ENCODE measurements at regions not wholly inside any gene's neighbourhood (a gene's known extent, or its start where the extent isn't known, plus 50 kb on each side); places are given as distances from the start of the nearest gene placed in this dataset.

- FAIRE-seq = no peak
- Histone ChIP-seq H3K4me2 (ENCODE audit: insufficient read depth, low read length) (no peak overlapping the region), H3K4me3 (replicated peaks in 1 of 3; ENCODE audit: insufficient read depth in 1 of 3, low read depth in 1 of 3, low read length in 3 of 3) (no peak overlapping the region), H3K79me2 (ENCODE audit: control insufficient read depth, insufficient read depth, low read length) (no peaks in the 10 kb centered on the region), H3K9me3 (replicated peaks; ENCODE audit: control insufficient read depth, insufficient read depth, low read length) (no peaks in the 10 kb centered on the region), H3K4me1 (ENCODE audit: control insufficient read depth, extremely low read depth, insufficient read depth, low read length) (no peaks in the 10 kb centered on the region), H3K9me1 (replicated peaks; ENCODE audit: control insufficient read depth, extremely low read depth, insufficient read depth, low read length) (no peaks in the 10 kb centered on the region), H2AFZ (ENCODE audit: low read depth, low read length) (no peak overlapping the region), H3K9ac (replicated peaks; ENCODE audit: extremely low read depth, insufficient read depth, low read length) (no peak overlapping the region), H4K20me1 (replicated peaks; ENCODE audit: control insufficient read depth, extremely low read depth, insufficient read depth, low read length) (no peaks in the 10 kb centered on the region), H3K27me3 (ENCODE audit: control insufficient read depth in 2 of 2, insufficient read depth in 2 of 2, low read length in 2 of 2) (no peaks in the 10 kb centered on the region), H3K36me3 (ENCODE audit: control insufficient read depth in 2 of 2, extremely low read depth in 1 of 2, insufficient read depth in 2 of 2, low read length in 2 of 2) (no peaks in the 10 kb centered on the region), H3K27ac (ENCODE audit: insufficient read depth, low read depth, low read length) (no peak overlapping the region)
- no TSS peak for BruUV-seq (replicated peaks)
- intact Hi-C loops (cut with micrococcal nuclease) (no loop called here), dilution Hi-C loops (cut with MboI; ENCODE audit: extremely low pct_ligation_motif_present, low sequenced_read_pairs) (no loop called here)
- TF ChIP-seq EZH2 (IDR thresholded peaks at IDR 0.05; ENCODE audit: borderline replicate concordance, low read depth, low read length, severe bottlenecking) = no peak
- TF ChIP-seq POLR2A (IDR thresholded peaks at IDR 0.05; ENCODE audit: low read depth, low read length) = no peak
- TF ChIP-seq, protein P1, sequence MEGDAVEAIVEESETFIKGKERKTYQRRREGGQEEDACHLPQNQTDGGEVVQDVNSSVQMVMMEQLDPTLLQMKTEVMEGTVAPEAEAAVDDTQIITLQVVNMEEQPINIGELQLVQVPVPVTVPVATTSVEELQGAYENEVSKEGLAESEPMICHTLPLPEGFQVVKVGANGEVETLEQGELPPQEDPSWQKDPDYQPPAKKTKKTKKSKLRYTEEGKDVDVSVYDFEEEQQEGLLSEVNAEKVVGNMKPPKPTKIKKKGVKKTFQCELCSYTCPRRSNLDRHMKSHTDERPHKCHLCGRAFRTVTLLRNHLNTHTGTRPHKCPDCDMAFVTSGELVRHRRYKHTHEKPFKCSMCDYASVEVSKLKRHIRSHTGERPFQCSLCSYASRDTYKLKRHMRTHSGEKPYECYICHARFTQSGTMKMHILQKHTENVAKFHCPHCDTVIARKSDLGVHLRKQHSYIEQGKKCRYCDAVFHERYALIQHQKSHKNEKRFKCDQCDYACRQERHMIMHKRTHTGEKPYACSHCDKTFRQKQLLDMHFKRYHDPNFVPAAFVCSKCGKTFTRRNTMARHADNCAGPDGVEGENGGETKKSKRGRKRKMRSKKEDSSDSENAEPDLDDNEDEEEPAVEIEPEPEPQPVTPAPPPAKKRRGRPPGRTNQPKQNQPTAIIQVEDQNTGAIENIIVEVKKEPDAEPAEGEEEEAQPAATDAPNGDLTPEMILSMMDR (IDR thresholded peaks at IDR 0.05; ENCODE audit: extremely low read depth in 1 of 2, insufficient read depth in 1 of 2, low read depth in 1 of 2, low read length in 2 of 2) = no peak
- no peak for TF ChIP-seq FOS (IDR thresholded peaks at IDR 0.05; ENCODE audit: borderline replicate concordance, insufficient read depth, low read length)
- TF ChIP-seq GATA2 (IDR thresholded peaks at IDR 0.05; ENCODE audit: insufficient read depth, insufficient read length, low read depth, low read length) = no peak
- no peak for TF ChIP-seq POLR2AphosphoS5 (IDR thresholded peaks at IDR 0.05; ENCODE audit: insufficient read depth, low read depth, low read length)
- no peak for TF ChIP-seq JUN (IDR thresholded peaks at IDR 0.05; ENCODE audit: borderline replicate concordance, insufficient read depth, insufficient read length, low read depth)
- TF ChIP-seq MAX (IDR thresholded peaks at IDR 0.05; ENCODE audit: insufficient read depth, insufficient read length) = no peak
- TF ChIP-seq MYC (IDR thresholded peaks at IDR 0.05; ENCODE audit: low read depth, low read length) = no peak
- POLR2A ChIA-PET = no interaction called here
- CTCF ChIA-PET = no interaction called here
- DNase-seq (ENCODE audit: low read depth, low spot score) = no peak
Measured at GRCh38 chr6:150464966-150465365, 96.2 kb downstream of the IYD start.

Data from endothelial cell of umbilical vein (primary cell).